ENCODE measurements at regions not wholly inside any gene's neighbourhood (a gene's known extent, or its start where the extent isn't known, plus 50 kb on each side); places are given as distances from the start of the nearest gene placed in this dataset.

DNA sequence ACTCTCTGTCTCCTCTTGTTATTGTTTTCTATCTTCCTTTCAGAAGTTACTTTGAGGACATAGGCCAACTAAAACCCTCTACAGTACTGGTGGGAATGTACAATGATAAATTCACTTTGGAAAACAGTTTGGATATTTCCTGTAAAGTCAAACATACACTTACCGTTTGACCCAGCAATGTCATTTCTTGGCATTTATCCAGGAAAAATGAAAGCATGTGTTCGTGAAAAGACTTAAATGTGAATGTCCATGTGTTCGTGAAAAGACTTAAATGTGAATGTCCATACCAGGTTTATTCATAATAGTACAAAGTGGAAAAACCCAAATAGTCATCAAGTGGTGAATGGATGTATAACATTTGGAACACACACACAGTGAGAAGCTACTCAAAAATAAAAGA, 361.5 kb upstream of the DPH6 start:
- no peaks in the 10 kb centered on the region for H3K27me3 ChIP-seq (replicated peaks)
- TF ChIP-seq, protein P1, sequence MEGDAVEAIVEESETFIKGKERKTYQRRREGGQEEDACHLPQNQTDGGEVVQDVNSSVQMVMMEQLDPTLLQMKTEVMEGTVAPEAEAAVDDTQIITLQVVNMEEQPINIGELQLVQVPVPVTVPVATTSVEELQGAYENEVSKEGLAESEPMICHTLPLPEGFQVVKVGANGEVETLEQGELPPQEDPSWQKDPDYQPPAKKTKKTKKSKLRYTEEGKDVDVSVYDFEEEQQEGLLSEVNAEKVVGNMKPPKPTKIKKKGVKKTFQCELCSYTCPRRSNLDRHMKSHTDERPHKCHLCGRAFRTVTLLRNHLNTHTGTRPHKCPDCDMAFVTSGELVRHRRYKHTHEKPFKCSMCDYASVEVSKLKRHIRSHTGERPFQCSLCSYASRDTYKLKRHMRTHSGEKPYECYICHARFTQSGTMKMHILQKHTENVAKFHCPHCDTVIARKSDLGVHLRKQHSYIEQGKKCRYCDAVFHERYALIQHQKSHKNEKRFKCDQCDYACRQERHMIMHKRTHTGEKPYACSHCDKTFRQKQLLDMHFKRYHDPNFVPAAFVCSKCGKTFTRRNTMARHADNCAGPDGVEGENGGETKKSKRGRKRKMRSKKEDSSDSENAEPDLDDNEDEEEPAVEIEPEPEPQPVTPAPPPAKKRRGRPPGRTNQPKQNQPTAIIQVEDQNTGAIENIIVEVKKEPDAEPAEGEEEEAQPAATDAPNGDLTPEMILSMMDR (IDR thresholded peaks at IDR 0.05; ENCODE audit: low read depth, low read length, missing control alignments): no peak
- no peak for DNase-seq
- no peak overlapping the region for H3K4me3 ChIP-seq (ENCODE audit: low read depth, low read length)
- H3K36me3 ChIP-seq (replicated peaks): no peaks in the 10 kb centered on the region
- in situ Hi-C loops (cut with HindIII; ENCODE audit: low pct_ligation_motif_present, low sequenced_read_pairs): no loop called here
- H3K27ac ChIP-seq: no peak overlapping the region

- in situ Hi-C loops (cut with HindIII; ENCODE audit: low pct_ligation_motif_present, low sequenced_read_pairs): no loop called here
- Histone ChIP-seq H3K36me3 (replicated peaks) (no peaks in the 10 kb centered on the region), H3K4me3 (ENCODE audit: low read depth, low read length) (no peak overlapping the region), H3K27me3 (replicated peaks) (no peaks in the 10 kb centered on the region), H3K27ac (no peak overlapping the region)
- no peak for DNase-seq
- TF ChIP-seq, protein P1 (IDR thresholded peaks at IDR 0.05; ENCODE audit: low read depth, low read length, missing control alignments): no peak
These were observed 363.4 kb upstream of the DPH6 start for GRCh38 chr15:35909414-35909813.

DNA sequence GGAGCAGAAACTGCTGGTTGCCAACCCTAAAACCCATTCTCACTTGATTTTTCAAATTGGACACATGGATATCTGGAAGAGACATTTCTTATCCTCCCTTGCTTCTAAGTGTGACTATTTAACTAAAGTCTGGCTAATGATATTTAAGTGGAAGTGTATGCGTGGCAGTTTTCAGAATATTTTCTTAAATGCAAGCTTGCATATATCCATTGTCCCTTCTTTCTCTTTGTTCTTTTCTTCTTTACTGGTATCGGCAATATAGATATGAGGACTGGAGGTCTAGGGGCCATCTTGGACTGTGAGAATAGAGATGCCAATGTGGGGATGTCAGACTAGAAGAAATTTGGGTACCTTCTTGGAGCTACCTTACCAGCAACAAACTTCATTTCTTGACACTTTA, 364.3 kb upstream of the DPH6 start:
- H3K27ac ChIP-seq: no peak overlapping the region
- no peak for DNase-seq
- in situ Hi-C loops (cut with HindIII; ENCODE audit: low pct_ligation_motif_present, low sequenced_read_pairs): no loop called here
- TF ChIP-seq, protein P1 (IDR thresholded peaks at IDR 0.05; ENCODE audit: low read depth, low read length, missing control alignments): no peak
- H3K36me3 ChIP-seq (replicated peaks): no peaks in the 10 kb centered on the region
- no peaks in the 10 kb centered on the region for H3K27me3 ChIP-seq (replicated peaks)
- no peak overlapping the region for H3K4me3 ChIP-seq (ENCODE audit: low read depth, low read length)

DNA sequence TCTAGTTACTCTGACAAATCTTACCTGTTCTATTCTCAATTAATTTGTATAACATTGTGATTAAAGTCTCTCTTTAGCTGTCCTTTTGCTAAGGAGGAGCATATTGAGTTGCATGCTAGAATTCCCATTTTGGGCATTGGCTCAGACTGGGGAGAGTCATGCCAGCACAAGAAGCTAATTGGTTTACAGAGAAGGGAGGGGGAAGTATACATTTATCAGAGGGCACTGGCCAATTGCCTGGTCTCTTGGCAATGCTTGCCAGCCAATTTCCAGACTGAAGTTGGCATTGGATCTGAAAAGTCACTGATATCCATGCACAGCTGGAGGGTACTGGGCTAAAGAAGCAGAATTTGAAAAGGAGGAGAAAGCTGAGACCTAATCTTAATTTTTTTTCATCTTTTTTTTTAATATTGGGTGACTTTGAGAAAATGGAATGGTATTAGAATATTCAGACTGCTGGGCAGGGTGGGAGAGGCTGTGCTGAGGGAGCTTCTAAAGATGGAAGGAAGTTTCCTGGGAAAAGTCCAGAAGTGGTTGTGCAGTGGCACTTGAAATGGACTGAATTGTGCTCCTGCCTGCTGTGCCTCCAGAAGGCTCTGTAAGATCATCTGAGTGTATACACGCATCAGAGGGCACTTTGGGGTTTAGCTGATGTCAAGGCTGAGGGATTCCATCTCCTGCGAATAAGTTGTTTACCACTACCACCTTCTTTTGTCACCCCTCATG, 365.2 kb upstream of the DPH6 start:
- Histone ChIP-seq H3K36me3 (replicated peaks) (no peaks in the 10 kb centered on the region), H3K27me3 (replicated peaks) (no peaks in the 10 kb centered on the region), H3K27ac (no peak overlapping the region), H3K4me3 (ENCODE audit: low read depth, low read length) (no peak overlapping the region)
- TF ChIP-seq, protein P1 (IDR thresholded peaks at IDR 0.05; ENCODE audit: low read depth, low read length, missing control alignments): no peak
- in situ Hi-C loops (cut with HindIII; ENCODE audit: low pct_ligation_motif_present, low sequenced_read_pairs): no loop called here
- DNase-seq: no peak

GRCh38 chr15:35912196-35912595, 366.2 kb upstream of the DPH6 start:
- H3K4me3 ChIP-seq (ENCODE audit: low read depth, low read length): no peak overlapping the region
- no peaks in the 10 kb centered on the region for H3K27me3 ChIP-seq (replicated peaks)
- no peaks in the 10 kb centered on the region for H3K36me3 ChIP-seq (replicated peaks)
- in situ Hi-C loops (cut with HindIII; ENCODE audit: low pct_ligation_motif_present, low sequenced_read_pairs): no loop called here
- TF ChIP-seq, protein P1 (IDR thresholded peaks at IDR 0.05; ENCODE audit: low read depth, low read length, missing control alignments): peak; percentile 59
- H3K27ac ChIP-seq: no peak overlapping the region
- peak; percentile 20 for DNase-seq

- TF ChIP-seq, protein P1 (IDR thresholded peaks at IDR 0.05; ENCODE audit: low read depth, low read length, missing control alignments): no peak
- H3K4me3 ChIP-seq (ENCODE audit: low read depth, low read length): no peak overlapping the region
- no peak overlapping the region for H3K27ac ChIP-seq
- DNase-seq: no peak
- no peaks in the 10 kb centered on the region for H3K36me3 ChIP-seq (replicated peaks)
- no peaks in the 10 kb centered on the region for H3K27me3 ChIP-seq (replicated peaks)
- in situ Hi-C loops (cut with HindIII; ENCODE audit: low pct_ligation_motif_present, low sequenced_read_pairs): no loop called here
These were observed 368.6 kb upstream of the DPH6 start for GRCh38 chr15:35914573-35914972.

Measured in brain microvascular endothelial cell (primary cell).